Endothelial cell of umbilical vein (primary cell): ENCODE measurements at regions not wholly inside any gene's neighbourhood (a gene's known extent, or its start where the extent isn't known, plus 50 kb on each side); places are given as distances from the start of the nearest gene placed in this dataset.

Experiments used
- BruUV-seq: library from RNA; stranded (reverse); fragments of 400-500 nt; replicated peaks from 2 replicates; lab custom pipeline; 2021; lab: Mats Ljungman, UMichigan
- CTCF ChIA-PET: fragments of 300-600, 350-600 bp; sonication (Branson Sonifier 250); formaldehyde crosslinking; loops from one replicate; lab custom pipeline; 2021; ENCODE audit warnings: antibody characterized with exemption, inconsistent platforms; lab: Charles Lee
- POLR2A ChIA-PET: fragments of 300-600, 350-600 bp; sonication (Branson Sonifier 250); formaldehyde crosslinking; loops from one replicate; lab custom pipeline; 2021; ENCODE audit warnings: antibody characterized with exemption, inconsistent platforms; lab: Charles Lee
- DNase-seq: peaks from one replicate; pipeline ENCODE4 v3.0.0-alpha.2; 2011; ENCODE audit warnings: low read depth, low spot score
- FAIRE-seq: peaks from 2 replicates; lab custom pipeline; 2011; peaks lifted over from hg19 to GRCh38; lab: Jason Lieb, UNC
- H2AFZ ChIP-seq: 2 replicates; pipeline ENCODE4 v1.6.0; 2012; ENCODE audit warnings: low read depth, low read length, control low read depth, inconsistent platforms
- H3K27ac ChIP-seq: 2 replicates; pipeline ENCODE4 v1.5.1; 2011; ENCODE audit warnings: low read depth, mild to moderate bottlenecking, control low read depth, low read length, moderate library complexity; ENCODE audit not compliant: insufficient read depth
- H3K27me3 ChIP-seq, 2 experiments: 2 replicates each; pipeline versions ENCODE4 v1.6.0 to v1.6.1; 2011; ENCODE audit warnings: low read length in 2 of 2, mixed read lengths in 1 of 2; ENCODE audit not compliant: control insufficient read depth in 2 of 2, insufficient read depth in 2 of 2
- H3K36me3 ChIP-seq, 2 experiments: 2 replicates in 1 of 2; 3 replicates in 1 of 2; pipeline ENCODE4 v1.5.1; 2011; ENCODE audit warnings: low read length in 2 of 2, mild to moderate bottlenecking in 1 of 2, moderate library complexity in 1 of 2; ENCODE audit not compliant: control insufficient read depth in 2 of 2, insufficient read depth in 2 of 2; ENCODE audit errors: extremely low read depth in 1 of 2
- H3K4me1 ChIP-seq: 3 replicates; pipeline ENCODE4 v1.5.1; 2011; ENCODE audit warnings: mild to moderate bottlenecking, low read length; ENCODE audit not compliant: control insufficient read depth, insufficient read depth; ENCODE audit errors: extremely low read depth
- H3K4me2 ChIP-seq: 2 replicates; pipeline ENCODE4 v1.6.1; 2011; ENCODE audit warnings: low read length, control low read depth, mixed read lengths; ENCODE audit not compliant: insufficient read depth
- H3K4me3 ChIP-seq, 3 experiments: fragments of 200-600 bp in 1 of 3; sonication (generic), shearing (Covaris generic) in 1 of 3; replicated peaks in 1 of 3; 2 replicates each; pipeline ENCODE4 v1.5.1; 2011 to 2016; ENCODE audit warnings: control low read depth in 3 of 3, low read length in 3 of 3, mild to moderate bottlenecking in 2 of 3, inconsistent platforms in 1 of 3, low read depth in 1 of 3, moderate library complexity in 1 of 3; ENCODE audit not compliant: insufficient read depth in 1 of 3
- H3K79me2 ChIP-seq: 2 replicates; pipeline ENCODE4 v1.6.0; 2012; ENCODE audit warnings: low read length, inconsistent platforms; ENCODE audit not compliant: control insufficient read depth, insufficient read depth
- H3K9ac ChIP-seq: replicated peaks from 2 replicates; pipeline ENCODE3; 2011; ENCODE audit warnings: low read length, control low read depth; ENCODE audit not compliant: insufficient read depth; ENCODE audit errors: extremely low read depth
- H3K9me1 ChIP-seq: replicated peaks from 3 replicates; pipeline ENCODE4 v1.6.0; 2011; ENCODE audit warnings: mild to moderate bottlenecking, low read length; ENCODE audit not compliant: control insufficient read depth, insufficient read depth; ENCODE audit errors: extremely low read depth
- H3K9me3 ChIP-seq: replicated peaks from 2 replicates; pipeline ENCODE4 v1.5.1; 2012; ENCODE audit warnings: low read length, inconsistent platforms; ENCODE audit not compliant: control insufficient read depth, insufficient read depth
- H4K20me1 ChIP-seq: replicated peaks from 2 replicates; pipeline ENCODE3; 2011; ENCODE audit warnings: mild to moderate bottlenecking, low read length; ENCODE audit not compliant: control insufficient read depth, insufficient read depth; ENCODE audit errors: extremely low read depth
- EZH2 ChIP-seq: IDR thresholded peaks from 2 replicates; pipeline ENCODE4 v1.6.1; 2012; ENCODE audit warnings: borderline replicate concordance, low read depth, mild to moderate bottlenecking, moderate library complexity, low read length, inconsistent platforms; ENCODE audit not compliant: severe bottlenecking
- FOS ChIP-seq: IDR thresholded peaks from 2 replicates; pipeline ENCODE4 v1.6.1; 2011; ENCODE audit warnings: mild to moderate bottlenecking, low read length, moderate library complexity, borderline replicate concordance; ENCODE audit not compliant: insufficient read depth
- GATA2 ChIP-seq: IDR thresholded peaks from 2 replicates; pipeline ENCODE4 v1.7.0; 2011; ENCODE audit warnings: low read depth, mild to moderate bottlenecking, moderate library complexity, mixed read lengths, low read length; ENCODE audit not compliant: insufficient read length, insufficient read depth
- JUN ChIP-seq: IDR thresholded peaks from 2 replicates; pipeline ENCODE4 v1.6.1; 2011; ENCODE audit warnings: borderline replicate concordance, low read depth; ENCODE audit not compliant: insufficient read length, insufficient read depth
- MYC ChIP-seq: IDR thresholded peaks from one replicate; pipeline ENCODE4 v1.6.1; 2011; ENCODE audit warnings: mild to moderate bottlenecking, low read depth, low read length
- POLR2A ChIP-seq: IDR thresholded peaks from 2 replicates; pipeline ENCODE4 v1.6.1; 2012; ENCODE audit warnings: low read depth, mild to moderate bottlenecking, control low read depth, low read length
- POLR2AphosphoS5 ChIP-seq: IDR thresholded peaks from 2 replicates; pipeline ENCODE4 v1.6.1; 2012; ENCODE audit warnings: low read depth, mild to moderate bottlenecking, control low read depth, low read length, moderate library complexity; ENCODE audit not compliant: insufficient read depth
- dilution Hi-C: fragments of 300-500 bp; cut with MboI; formaldehyde crosslinking; loops from one replicate; pipeline ENCODE4 v1.15.0; 2019; ENCODE audit warnings: low sequenced_read_pairs; ENCODE audit not compliant: extremely low pct_ligation_motif_present
- intact Hi-C: fragments of 100-400 bp; cut with micrococcal nuclease; formaldehyde crosslinking; loops from one replicate; pipeline ENCODE4 v1.10.0; 2022
- TF ChIP-seq, protein P1 (sequence below): IDR thresholded peaks from 2 replicates; pipeline ENCODE4 v1.6.1; 2011; ENCODE audit not compliant: insufficient read depth, insufficient read length
- TF ChIP-seq, protein P2 (sequence below), 2 donors: IDR thresholded peaks; 1 replicate in 1 of 2; 2 replicates in 1 of 2; pipeline ENCODE4 v1.5.1; 2011; ENCODE audit warnings: low read length in 2 of 2, mild to moderate bottlenecking in 2 of 2, moderate library complexity in 2 of 2, control low read depth in 1 of 2, inconsistent platforms in 1 of 2, low read depth in 1 of 2; ENCODE audit not compliant: insufficient read depth in 1 of 2; ENCODE audit errors: extremely low read depth in 1 of 2

DNA sequence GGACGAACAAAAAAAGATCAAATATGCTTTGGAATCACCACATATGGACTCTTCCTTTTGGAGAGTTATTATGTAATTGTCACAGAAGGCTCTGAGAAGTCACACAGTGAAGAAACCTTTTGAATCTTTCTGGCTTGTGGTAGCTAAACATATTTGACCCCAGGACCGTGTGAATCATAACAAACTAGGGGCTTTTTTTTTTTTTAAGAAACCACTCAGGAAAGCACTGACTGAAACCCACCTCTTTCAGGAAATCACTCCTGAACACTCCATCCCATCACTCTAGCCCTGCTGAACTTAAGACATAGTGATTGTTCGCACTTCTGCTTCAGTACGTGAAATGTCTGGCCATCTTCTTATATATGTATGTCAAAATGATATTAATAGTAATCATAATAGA is 495.9 kb upstream of the ARID1B start:
- no peak overlapping the region for H3K4me2 ChIP-seq
- DNase-seq (no peak), FAIRE-seq (no peak)
- H4K20me1 ChIP-seq: no peaks in the 10 kb centered on the region
- no peak for TF ChIP-seq EZH2
- no peak for TF ChIP-seq POLR2A
- TF ChIP-seq GATA2: no peak
- TF ChIP-seq, protein P1, sequence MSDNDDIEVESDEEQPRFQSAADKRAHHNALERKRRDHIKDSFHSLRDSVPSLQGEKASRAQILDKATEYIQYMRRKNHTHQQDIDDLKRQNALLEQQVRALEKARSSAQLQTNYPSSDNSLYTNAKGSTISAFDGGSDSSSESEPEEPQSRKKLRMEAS: no peak
- TF ChIP-seq FOS: no peak
- H2AFZ ChIP-seq: no peak overlapping the region
- dilution Hi-C loops: no loop called here
- CTCF ChIA-PET: no interaction called here
- H3K9me1 ChIP-seq: no peaks in the 10 kb centered on the region
- no peaks in the 10 kb centered on the region for H3K36me3 ChIP-seq
- no peak overlapping the region for H3K9ac ChIP-seq
- H3K4me3 ChIP-seq: no peak overlapping the region
- H3K79me2 ChIP-seq: no peaks in the 10 kb centered on the region
- BruUV-seq: no TSS peak
- intact Hi-C loops: no loop called here
- H3K27ac ChIP-seq: no peak overlapping the region
- H3K27me3 ChIP-seq: no peaks in the 10 kb centered on the region
- no peaks in the 10 kb centered on the region for H3K9me3 ChIP-seq
- POLR2A ChIA-PET: no interaction called here
- H3K4me1 ChIP-seq: no peaks in the 10 kb centered on the region

DNA sequence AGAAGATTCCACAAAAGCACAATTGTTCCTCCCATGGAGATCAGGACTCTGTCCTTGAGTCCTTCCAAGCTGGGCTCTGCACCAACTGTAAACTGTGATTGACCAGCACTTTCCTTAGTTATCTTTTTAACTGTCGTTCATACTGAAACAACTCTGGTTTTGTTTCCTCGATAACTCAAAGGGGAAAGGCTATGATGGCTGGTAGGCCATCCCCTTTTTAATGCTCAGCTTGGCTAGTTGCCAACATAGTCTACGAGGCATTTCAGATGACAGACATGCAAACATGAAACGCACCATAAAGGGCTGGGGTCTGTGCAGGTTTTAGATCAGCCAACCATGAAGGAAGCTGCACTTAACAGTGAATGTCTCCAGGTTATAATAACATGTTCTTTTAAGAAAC is 497.1 kb upstream of the ARID1B start:
- CTCF ChIA-PET: no interaction called here
- BruUV-seq: no TSS peak
- no peaks in the 10 kb centered on the region for H4K20me1 ChIP-seq
- no peaks in the 10 kb centered on the region for H3K9me3 ChIP-seq
- POLR2A ChIA-PET: no interaction called here
- no peaks in the 10 kb centered on the region for H3K36me3 ChIP-seq
- dilution Hi-C loops (no loop called here), intact Hi-C loops (no loop called here)
- no peak overlapping the region for H3K9ac ChIP-seq
- no peaks in the 10 kb centered on the region for H3K9me1 ChIP-seq
- H3K27me3 ChIP-seq: no peaks in the 10 kb centered on the region
- no peaks in the 10 kb centered on the region for H3K79me2 ChIP-seq
- FAIRE-seq: no peak
- DNase-seq: no peak
- no peak overlapping the region for H3K27ac ChIP-seq
- TF ChIP-seq FOS (no peak), POLR2AphosphoS5 (no peak), POLR2A (no peak), JUN (no peak), EZH2 (no peak), MYC (no peak), GATA2 (no peak)
- TF ChIP-seq, protein P1: no peak
- TF ChIP-seq, protein P2, sequence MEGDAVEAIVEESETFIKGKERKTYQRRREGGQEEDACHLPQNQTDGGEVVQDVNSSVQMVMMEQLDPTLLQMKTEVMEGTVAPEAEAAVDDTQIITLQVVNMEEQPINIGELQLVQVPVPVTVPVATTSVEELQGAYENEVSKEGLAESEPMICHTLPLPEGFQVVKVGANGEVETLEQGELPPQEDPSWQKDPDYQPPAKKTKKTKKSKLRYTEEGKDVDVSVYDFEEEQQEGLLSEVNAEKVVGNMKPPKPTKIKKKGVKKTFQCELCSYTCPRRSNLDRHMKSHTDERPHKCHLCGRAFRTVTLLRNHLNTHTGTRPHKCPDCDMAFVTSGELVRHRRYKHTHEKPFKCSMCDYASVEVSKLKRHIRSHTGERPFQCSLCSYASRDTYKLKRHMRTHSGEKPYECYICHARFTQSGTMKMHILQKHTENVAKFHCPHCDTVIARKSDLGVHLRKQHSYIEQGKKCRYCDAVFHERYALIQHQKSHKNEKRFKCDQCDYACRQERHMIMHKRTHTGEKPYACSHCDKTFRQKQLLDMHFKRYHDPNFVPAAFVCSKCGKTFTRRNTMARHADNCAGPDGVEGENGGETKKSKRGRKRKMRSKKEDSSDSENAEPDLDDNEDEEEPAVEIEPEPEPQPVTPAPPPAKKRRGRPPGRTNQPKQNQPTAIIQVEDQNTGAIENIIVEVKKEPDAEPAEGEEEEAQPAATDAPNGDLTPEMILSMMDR (IDR thresholded peaks at IDR 0.05; ENCODE audit: extremely low read depth in 1 of 2, insufficient read depth in 1 of 2, low read depth in 1 of 2, low read length in 2 of 2): no peak
- H3K4me2 ChIP-seq: no peak overlapping the region
- no peaks in the 10 kb centered on the region for H3K4me1 ChIP-seq
- H2AFZ ChIP-seq: no peak overlapping the region
- H3K4me3 ChIP-seq: no peak overlapping the region
